K562 (cell line): ENCODE measurements at regions not wholly inside any gene's neighbourhood (a gene's known extent, or its start where the extent isn't known, plus 50 kb on each side); places are given as distances from the start of the nearest gene placed in this dataset.

Source experiments
- ATAC-seq: fragments of 200-7000 bp; cut with Tn5 transposase; 3 replicates; pipeline ENCODE4 v1.9.1; 2020; ENCODE audit warnings: moderate library complexity
- BruUV-seq: library from RNA; stranded (reverse); fragments of 400-500 nt; replicated peaks from 2 replicates; lab custom pipeline; 2021; lab: Mats Ljungman, UMichigan
- CTCF ChIA-PET: fragments of 300-600 bp; formaldehyde crosslinking; extraction: SDS; loops from one replicate; lab custom pipeline; 2021; ENCODE audit warnings: low intra/inter-chr PET ratio; lab: Yijun Ruan, JAX
- POLR2A ChIA-PET: fragments of 300-600, 350-650 bp; sonication (Branson Sonifier 250); formaldehyde crosslinking; extraction: SDS; loops from one replicate; lab custom pipeline; 2021; ENCODE audit warnings: antibody characterized with exemption, inconsistent platforms; lab: Yijun Ruan, JAX
- DNase-seq, 4 experiments: peaks; one replicate each; pipeline versions ENCODE4 v3.0.0 to v3.0.0-alpha.2; 2011 to 2018; ENCODE audit warnings: low spot score in 3 of 4, mixed read lengths in 3 of 4; ENCODE audit errors: extremely low read depth in 1 of 4
- FAIRE-seq: peaks from 2 replicates; lab custom pipeline; 2011; peaks lifted over from hg19 to GRCh38; lab: Jason Lieb, UNC
- H2AFZ ChIP-seq: 2 replicates; pipeline ENCODE4 v1.6.0; 2011; ENCODE audit warnings: low read depth, low read length, control low read depth, inconsistent platforms
- H3K27ac ChIP-seq: fragments of 200-600 bp; 3 replicates; pipeline ENCODE4 v1.8.0; 2011; ENCODE audit warnings: low read depth, mild to moderate bottlenecking, control low read depth, inconsistent platforms, low read length, moderate library complexity, mixed read lengths; ENCODE audit errors: extremely low read depth
- H3K27me3 ChIP-seq, 2 experiments: fragments of 300-600 bp in 1 of 2; 2 replicates in 1 of 2; 3 replicates in 1 of 2; pipeline versions ENCODE4 v1.6.0 to v1.8.0; 2011; ENCODE audit warnings: inconsistent platforms in 2 of 2, low read length in 2 of 2, mild to moderate bottlenecking in 1 of 2, mixed read lengths in 1 of 2, moderate library complexity in 1 of 2; ENCODE audit not compliant: control insufficient read depth in 2 of 2, insufficient read depth in 2 of 2
- H3K36me3 ChIP-seq: fragments of 300-600 bp; 3 replicates; pipeline ENCODE4 v1.8.0; 2011; ENCODE audit warnings: mild to moderate bottlenecking, low read length, inconsistent platforms; ENCODE audit not compliant: control insufficient read depth, insufficient read depth
- H3K4me1 ChIP-seq, 2 experiments: fragments of 200-600 bp in 1 of 2; replicated peaks in 1 of 2; 2 replicates in 1 of 2; 3 replicates in 1 of 2; pipeline versions ENCODE4 v1.5.1 to v1.8.0; 2011; ENCODE audit warnings: inconsistent platforms in 2 of 2, low read length in 2 of 2, mild to moderate bottlenecking in 1 of 2, mixed read lengths in 1 of 2, moderate library complexity in 1 of 2; ENCODE audit not compliant: control insufficient read depth in 2 of 2, insufficient read depth in 2 of 2
- H3K4me2 ChIP-seq: 2 replicates; pipeline ENCODE4 v1.6.1; 2011; ENCODE audit warnings: low read length, control low read depth, inconsistent platforms, mixed read lengths; ENCODE audit not compliant: insufficient read depth
- H3K4me3 ChIP-seq: fragments of 200-600 bp; sonication (generic), shearing (Covaris generic); 2 replicates; pipeline ENCODE4 v1.5.1; 2016; ENCODE audit warnings: control low read depth, inconsistent platforms
- H3K79me2 ChIP-seq: fragments of 200-600 bp; 3 replicates; pipeline ENCODE4 v1.8.0; 2011; ENCODE audit warnings: low read length, inconsistent platforms; ENCODE audit not compliant: control insufficient read depth, insufficient read depth
- H3K9ac ChIP-seq, 2 experiments: 2 replicates each; pipeline versions ENCODE4 v1.6.0 to v1.6.1; 2011; ENCODE audit warnings: low read depth in 2 of 2, low read length in 2 of 2, control low read depth in 1 of 2, inconsistent platforms in 1 of 2, mild to moderate bottlenecking in 1 of 2, mixed read lengths in 1 of 2; ENCODE audit not compliant: insufficient read depth in 1 of 2
- H3K9me1 ChIP-seq: one replicate; pipeline ENCODE4 v1.6.0; 2011; ENCODE audit warnings: inconsistent platforms, mild to moderate bottlenecking, low read length, moderate library complexity; ENCODE audit not compliant: control insufficient read depth, insufficient read depth
- H3K9me3 ChIP-seq: replicated peaks from 2 replicates; pipeline ENCODE4 v1.5.1; 2011; ENCODE audit warnings: low read depth, low read length, inconsistent platforms; ENCODE audit not compliant: control insufficient read depth, insufficient read depth
- H4K20me1 ChIP-seq: replicated peaks from 2 replicates; pipeline ENCODE4 v1.6.1; 2011; ENCODE audit warnings: low read length, inconsistent platforms, mixed read lengths; ENCODE audit not compliant: control insufficient read depth, insufficient read depth
- ETS2 ChIP-seq: IDR thresholded peaks from 2 replicates; pipeline ENCODE4 v1.6.1; 2016; ENCODE audit warnings: borderline replicate concordance, missing genetic modification characterization, mild to moderate bottlenecking, moderate library complexity, missing compliant biosample characterization; ENCODE audit not compliant: poor library complexity, severe bottlenecking
- SP2 ChIP-seq: IDR thresholded peaks from 2 replicates; pipeline ENCODE4 v1.6.1; 2011; ENCODE audit warnings: mild to moderate bottlenecking, low read depth, low read length, moderate library complexity; ENCODE audit not compliant: poor library complexity, severe bottlenecking; ENCODE audit errors: extremely low read depth
- SRSF9 ChIP-seq: fragments of 200-400 bp; formaldehyde crosslinking; IDR thresholded peaks from 2 replicates; pipeline ENCODE4 v1.6.1; 2017; ENCODE audit warnings: low read depth, low read length, borderline replicate concordance
- TRIM24 ChIP-seq, 2 experiments: fragments of 450-650 bp; IDR thresholded peaks; 2 replicates each; pipeline ENCODE4 v1.6.1; 2016
- WGBS: fragments of 100-300 bp; shearing (Covaris generic); methylation state at CpG from one replicate; pipeline ENCODE4 v1.1.6; 2016; ENCODE audit warnings: low coverage, mixed read lengths; ENCODE audit not compliant: insufficient coverage; ENCODE audit errors: missing lambda C conversion rate; 5-methylcytosine and 5-hydroxymethylcytosine counted together
- in situ Hi-C: fragments of 300-500 bp; cut with MboI; formaldehyde crosslinking; loops from 4 replicates; pipeline ENCODE4 v1.15.0; 2018; ENCODE audit warnings: inconsistent platforms, mixed read lengths
- intact Hi-C: fragments of 100-400 bp; cut with micrococcal nuclease; formaldehyde crosslinking; loops from 2 replicates; pipeline ENCODE4 v1.14.2; 2022
- TF ChIP-seq, protein P1 (sequence below): sonication (generic); formaldehyde crosslinking; IDR thresholded peaks from 2 replicates; pipeline ENCODE4 v1.8.1; 2023; ENCODE audit warnings: mild to moderate bottlenecking, missing genetic modification reagents
- TF ChIP-seq, protein P2 (sequence below): fragments of 250-450 bp; sonication (Bioruptor Pico); IDR thresholded peaks from 2 replicates; pipeline ENCODE4 v1.4.0; 2020; ENCODE audit warnings: mild to moderate bottlenecking, moderate library complexity
- TF ChIP-seq, protein P3 (sequence below): fragments of 200-600 bp; sonication (generic); IDR thresholded peaks from one replicate; pipeline ENCODE4 v1.6.1; 2012; ENCODE audit warnings: mild to moderate bottlenecking, low read depth, low read length, inconsistent platforms

DNA sequence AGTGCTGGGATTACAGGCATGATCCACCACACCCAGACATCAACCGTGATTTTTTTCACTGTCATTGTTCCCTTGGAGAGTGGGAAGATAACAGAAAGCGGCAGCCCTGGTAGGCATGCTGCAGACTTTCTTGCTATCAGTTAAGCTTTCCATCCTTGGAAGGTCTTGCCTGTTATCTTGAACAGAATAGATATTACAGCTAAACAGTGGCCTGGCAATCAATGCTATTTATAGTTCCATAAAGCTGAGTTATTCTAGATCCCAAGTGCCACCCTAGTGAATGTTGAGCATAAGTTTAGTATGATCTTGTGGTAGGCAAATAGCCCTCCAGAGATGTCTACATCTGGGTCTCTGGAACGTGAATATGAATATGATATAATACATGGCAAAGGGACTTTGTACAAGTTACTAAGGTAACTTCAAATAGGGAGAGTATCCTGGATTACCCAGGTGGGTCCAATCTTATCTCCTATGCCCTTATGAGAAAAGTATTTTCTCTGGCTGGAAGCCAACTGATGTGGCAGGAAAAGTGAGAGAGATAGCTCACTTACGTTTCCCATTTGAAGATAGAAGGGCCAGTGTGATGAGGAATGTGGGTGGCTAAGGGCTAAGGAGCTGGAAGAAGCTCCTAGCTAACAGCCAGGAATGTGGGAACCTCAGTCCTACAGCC lies 609.1 kb upstream of the IGFBP3 start:
- H3K36me3 ChIP-seq, result no peaks in the 10 kb centered on the region
- H3K4me2 ChIP-seq, result no peak overlapping the region
- no peaks in the 10 kb centered on the region for H3K9me3 ChIP-seq
- intact Hi-C loops (no loop called here), in situ Hi-C loops (no loop called here)
- POLR2A ChIA-PET, result no interaction called here
- no TSS peak for BruUV-seq
- H3K9ac ChIP-seq, result no peak overlapping the region
- H3K79me2 ChIP-seq, result no peaks in the 10 kb centered on the region
- H3K9me1 ChIP-seq, result no peaks in the 10 kb centered on the region
- no peaks in the 10 kb centered on the region for H3K4me1 ChIP-seq
- whole genome bisulfite sequencing, result 3% methylated on average over 4 of the region's 4 CpGs
- H3K27ac ChIP-seq, result no peak overlapping the region
- H2AFZ ChIP-seq, result no peak overlapping the region
- CTCF ChIA-PET, result no interaction called here
- no peak overlapping the region for H3K4me3 ChIP-seq
- no peak for ATAC-seq
- no peak for FAIRE-seq
- no peaks in the 10 kb centered on the region for H3K27me3 ChIP-seq
- H4K20me1 ChIP-seq, result no peaks in the 10 kb centered on the region
- no peak for DNase-seq
- TF ChIP-seq, protein P1, sequence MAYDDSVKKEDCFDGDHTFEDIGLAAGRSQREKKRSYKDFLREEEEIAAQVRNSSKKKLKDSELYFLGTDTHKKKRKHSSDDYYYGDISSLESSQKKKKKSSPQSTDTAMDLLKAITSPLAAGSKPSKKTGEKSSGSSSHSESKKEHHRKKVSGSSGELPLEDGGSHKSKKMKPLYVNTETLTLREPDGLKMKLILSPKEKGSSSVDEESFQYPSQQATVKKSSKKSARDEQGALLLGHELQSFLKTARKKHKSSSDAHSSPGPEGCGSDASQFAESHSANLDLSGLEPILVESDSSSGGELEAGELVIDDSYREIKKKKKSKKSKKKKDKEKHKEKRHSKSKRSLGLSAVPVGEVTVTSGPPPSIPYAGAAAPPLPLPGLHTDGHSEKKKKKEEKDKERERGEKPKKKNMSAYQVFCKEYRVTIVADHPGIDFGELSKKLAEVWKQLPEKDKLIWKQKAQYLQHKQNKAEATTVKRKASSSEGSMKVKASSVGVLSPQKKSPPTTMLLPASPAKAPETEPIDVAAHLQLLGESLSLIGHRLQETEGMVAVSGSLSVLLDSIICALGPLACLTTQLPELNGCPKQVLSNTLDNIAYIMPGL (CRISPR knock-in tag), result no peak
- TF ChIP-seq, protein P2, sequence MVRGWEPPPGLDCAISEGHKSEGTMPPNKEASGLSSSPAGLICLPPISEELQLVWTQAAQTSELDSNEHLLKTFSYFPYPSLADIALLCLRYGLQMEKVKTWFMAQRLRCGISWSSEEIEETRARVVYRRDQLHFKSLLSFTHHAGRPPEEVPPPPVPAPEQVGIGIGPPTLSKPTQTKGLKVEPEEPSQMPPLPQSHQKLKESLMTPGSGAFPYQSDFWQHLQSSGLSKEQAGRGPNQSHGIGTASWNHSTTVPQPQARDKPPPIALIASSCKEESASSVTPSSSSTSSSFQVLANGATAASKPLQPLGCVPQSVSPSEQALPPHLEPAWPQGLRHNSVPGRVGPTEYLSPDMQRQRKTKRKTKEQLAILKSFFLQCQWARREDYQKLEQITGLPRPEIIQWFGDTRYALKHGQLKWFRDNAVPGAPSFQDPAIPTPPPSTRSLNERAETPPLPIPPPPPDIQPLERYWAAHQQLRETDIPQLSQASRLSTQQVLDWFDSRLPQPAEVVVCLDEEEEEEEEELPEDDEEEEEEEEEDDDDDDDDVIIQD (CRISPR knock-in tag), result no peak
- TF ChIP-seq, protein P3, sequence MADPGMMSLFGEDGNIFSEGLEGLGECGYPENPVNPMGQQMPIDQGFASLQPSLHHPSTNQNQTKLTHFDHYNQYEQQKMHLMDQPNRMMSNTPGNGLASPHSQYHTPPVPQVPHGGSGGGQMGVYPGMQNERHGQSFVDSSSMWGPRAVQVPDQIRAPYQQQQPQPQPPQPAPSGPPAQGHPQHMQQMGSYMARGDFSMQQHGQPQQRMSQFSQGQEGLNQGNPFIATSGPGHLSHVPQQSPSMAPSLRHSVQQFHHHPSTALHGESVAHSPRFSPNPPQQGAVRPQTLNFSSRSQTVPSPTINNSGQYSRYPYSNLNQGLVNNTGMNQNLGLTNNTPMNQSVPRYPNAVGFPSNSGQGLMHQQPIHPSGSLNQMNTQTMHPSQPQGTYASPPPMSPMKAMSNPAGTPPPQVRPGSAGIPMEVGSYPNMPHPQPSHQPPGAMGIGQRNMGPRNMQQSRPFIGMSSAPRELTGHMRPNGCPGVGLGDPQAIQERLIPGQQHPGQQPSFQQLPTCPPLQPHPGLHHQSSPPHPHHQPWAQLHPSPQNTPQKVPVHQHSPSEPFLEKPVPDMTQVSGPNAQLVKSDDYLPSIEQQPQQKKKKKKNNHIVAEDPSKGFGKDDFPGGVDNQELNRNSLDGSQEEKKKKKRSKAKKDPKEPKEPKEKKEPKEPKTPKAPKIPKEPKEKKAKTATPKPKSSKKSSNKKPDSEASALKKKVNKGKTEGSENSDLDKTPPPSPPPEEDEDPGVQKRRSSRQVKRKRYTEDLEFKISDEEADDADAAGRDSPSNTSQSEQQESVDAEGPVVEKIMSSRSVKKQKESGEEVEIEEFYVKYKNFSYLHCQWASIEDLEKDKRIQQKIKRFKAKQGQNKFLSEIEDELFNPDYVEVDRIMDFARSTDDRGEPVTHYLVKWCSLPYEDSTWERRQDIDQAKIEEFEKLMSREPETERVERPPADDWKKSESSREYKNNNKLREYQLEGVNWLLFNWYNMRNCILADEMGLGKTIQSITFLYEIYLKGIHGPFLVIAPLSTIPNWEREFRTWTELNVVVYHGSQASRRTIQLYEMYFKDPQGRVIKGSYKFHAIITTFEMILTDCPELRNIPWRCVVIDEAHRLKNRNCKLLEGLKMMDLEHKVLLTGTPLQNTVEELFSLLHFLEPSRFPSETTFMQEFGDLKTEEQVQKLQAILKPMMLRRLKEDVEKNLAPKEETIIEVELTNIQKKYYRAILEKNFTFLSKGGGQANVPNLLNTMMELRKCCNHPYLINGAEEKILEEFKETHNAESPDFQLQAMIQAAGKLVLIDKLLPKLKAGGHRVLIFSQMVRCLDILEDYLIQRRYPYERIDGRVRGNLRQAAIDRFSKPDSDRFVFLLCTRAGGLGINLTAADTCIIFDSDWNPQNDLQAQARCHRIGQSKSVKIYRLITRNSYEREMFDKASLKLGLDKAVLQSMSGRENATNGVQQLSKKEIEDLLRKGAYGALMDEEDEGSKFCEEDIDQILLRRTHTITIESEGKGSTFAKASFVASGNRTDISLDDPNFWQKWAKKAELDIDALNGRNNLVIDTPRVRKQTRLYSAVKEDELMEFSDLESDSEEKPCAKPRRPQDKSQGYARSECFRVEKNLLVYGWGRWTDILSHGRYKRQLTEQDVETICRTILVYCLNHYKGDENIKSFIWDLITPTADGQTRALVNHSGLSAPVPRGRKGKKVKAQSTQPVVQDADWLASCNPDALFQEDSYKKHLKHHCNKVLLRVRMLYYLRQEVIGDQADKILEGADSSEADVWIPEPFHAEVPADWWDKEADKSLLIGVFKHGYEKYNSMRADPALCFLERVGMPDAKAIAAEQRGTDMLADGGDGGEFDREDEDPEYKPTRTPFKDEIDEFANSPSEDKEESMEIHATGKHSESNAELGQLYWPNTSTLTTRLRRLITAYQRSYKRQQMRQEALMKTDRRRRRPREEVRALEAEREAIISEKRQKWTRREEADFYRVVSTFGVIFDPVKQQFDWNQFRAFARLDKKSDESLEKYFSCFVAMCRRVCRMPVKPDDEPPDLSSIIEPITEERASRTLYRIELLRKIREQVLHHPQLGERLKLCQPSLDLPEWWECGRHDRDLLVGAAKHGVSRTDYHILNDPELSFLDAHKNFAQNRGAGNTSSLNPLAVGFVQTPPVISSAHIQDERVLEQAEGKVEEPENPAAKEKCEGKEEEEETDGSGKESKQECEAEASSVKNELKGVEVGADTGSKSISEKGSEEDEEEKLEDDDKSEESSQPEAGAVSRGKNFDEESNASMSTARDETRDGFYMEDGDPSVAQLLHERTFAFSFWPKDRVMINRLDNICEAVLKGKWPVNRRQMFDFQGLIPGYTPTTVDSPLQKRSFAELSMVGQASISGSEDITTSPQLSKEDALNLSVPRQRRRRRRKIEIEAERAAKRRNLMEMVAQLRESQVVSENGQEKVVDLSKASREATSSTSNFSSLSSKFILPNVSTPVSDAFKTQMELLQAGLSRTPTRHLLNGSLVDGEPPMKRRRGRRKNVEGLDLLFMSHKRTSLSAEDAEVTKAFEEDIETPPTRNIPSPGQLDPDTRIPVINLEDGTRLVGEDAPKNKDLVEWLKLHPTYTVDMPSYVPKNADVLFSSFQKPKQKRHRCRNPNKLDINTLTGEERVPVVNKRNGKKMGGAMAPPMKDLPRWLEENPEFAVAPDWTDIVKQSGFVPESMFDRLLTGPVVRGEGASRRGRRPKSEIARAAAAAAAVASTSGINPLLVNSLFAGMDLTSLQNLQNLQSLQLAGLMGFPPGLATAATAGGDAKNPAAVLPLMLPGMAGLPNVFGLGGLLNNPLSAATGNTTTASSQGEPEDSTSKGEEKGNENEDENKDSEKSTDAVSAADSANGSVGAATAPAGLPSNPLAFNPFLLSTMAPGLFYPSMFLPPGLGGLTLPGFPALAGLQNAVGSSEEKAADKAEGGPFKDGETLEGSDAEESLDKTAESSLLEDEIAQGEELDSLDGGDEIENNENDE, result no peak
- no peak for TF ChIP-seq TRIM24 (IDR thresholded peaks at IDR 0.05)
- no peak for TF ChIP-seq SP2
- TF ChIP-seq ETS2, result no peak
- TF ChIP-seq SRSF9, result no peak
